SU-DHL-6 (cell line): ENCODE measurements at regions not wholly inside any gene's neighbourhood (a gene's known extent, or its start where the extent isn't known, plus 50 kb on each side); places are given as distances from the start of the nearest gene placed in this dataset.

Experiments
- H2AFZ ChIP-seq: fragments of 200-600 bp; sonication (generic); 2 replicates; pipeline ENCODE4 v1.6.1; 2014; ENCODE audit warnings: low read depth, mild to moderate bottlenecking, moderate library complexity, mixed read lengths, antibody characterized with exemption, low read length; ENCODE audit not compliant: severe bottlenecking
- H3F3A ChIP-seq: fragments of 200-600 bp; shearing (Covaris generic); 2 replicates; pipeline ENCODE4 v1.6.0; 2016; ENCODE audit warnings: antibody characterized with exemption, mild to moderate bottlenecking; ENCODE audit not compliant: insufficient read depth
- H3K27ac ChIP-seq: fragments of 200-600 bp; sonication (generic); 2 replicates; pipeline ENCODE4 v1.5.1; 2016; ENCODE audit warnings: low read depth, mild to moderate bottlenecking, low read length, moderate library complexity, mixed read lengths
- H3K27me3 ChIP-seq: fragments of 200-600 bp; sonication (generic), shearing (Covaris generic); 2 replicates; pipeline ENCODE4 v1.6.0; 2014; ENCODE audit warnings: mild to moderate bottlenecking, low read length
- H3K36me3 ChIP-seq: fragments of 200-600 bp; sonication (generic); 2 replicates; pipeline ENCODE4 v1.6.1; 2014; ENCODE audit warnings: mild to moderate bottlenecking, low read length, mixed read lengths
- H3K4me2 ChIP-seq: fragments of 300-600, 200-600 bp; shearing (Covaris generic), sonication (generic); 2 replicates; pipeline ENCODE4 v1.6.0; 2014; ENCODE audit warnings: low read length, low read depth, mild to moderate bottlenecking; ENCODE audit not compliant: poor library complexity, severe bottlenecking
- H3K4me3 ChIP-seq: fragments of 200-600 bp; sonication (generic); 2 replicates; pipeline ENCODE4 v1.5.1; 2014; ENCODE audit warnings: antibody characterized with exemption, low read length, mild to moderate bottlenecking, mixed read lengths; ENCODE audit not compliant: insufficient read depth, poor library complexity, severe bottlenecking
- H3K79me2 ChIP-seq: fragments of 200-600 bp; sonication (generic); 2 replicates; pipeline ENCODE4 v1.6.1; 2014; ENCODE audit warnings: mild to moderate bottlenecking, low read length, moderate library complexity; ENCODE audit not compliant: insufficient read depth
- H3K9ac ChIP-seq: fragments of 200-600 bp; sonication (generic); 2 replicates; pipeline ENCODE4 v1.7.0; 2014; ENCODE audit warnings: mild to moderate bottlenecking, low read length
- H3K9me2 ChIP-seq: fragments of 200-600 bp; sonication (generic); replicated peaks from 2 replicates; pipeline ENCODE4 v1.6.1; 2014; ENCODE audit warnings: low read length; ENCODE audit not compliant: insufficient read depth
- H3K9me3 ChIP-seq: fragments of 200-600 bp; sonication (generic); 2 replicates; pipeline ENCODE4 v1.6.1; 2014; ENCODE audit warnings: low read length, mixed read lengths; ENCODE audit not compliant: insufficient read depth
- H4K20me1 ChIP-seq: fragments of 200-600 bp; sonication (generic); 2 replicates; pipeline ENCODE4 v1.6.1; 2014; ENCODE audit warnings: low read depth, mild to moderate bottlenecking, antibody characterized with exemption, low read length, moderate library complexity, mixed read lengths
- EZH2phosphoT487 ChIP-seq: fragments of 200-600 bp; sonication (generic), shearing (Covaris generic); conservative IDR thresholded peaks from 2 replicates; pipeline ENCODE4 v1.6.1; 2018; ENCODE audit warnings: mild to moderate bottlenecking, antibody characterized with exemption, low read length, moderate library complexity, mixed read lengths
- TF ChIP-seq, protein P1 (sequence below): fragments of 200-600 bp; sonication (generic); IDR thresholded peaks from one replicate; pipeline ENCODE4 v1.5.1; 2017; ENCODE audit warnings: antibody characterized with exemption, mild to moderate bottlenecking, low read length, moderate library complexity; ENCODE audit not compliant: insufficient read depth, poor library complexity, severe bottlenecking

DNA sequence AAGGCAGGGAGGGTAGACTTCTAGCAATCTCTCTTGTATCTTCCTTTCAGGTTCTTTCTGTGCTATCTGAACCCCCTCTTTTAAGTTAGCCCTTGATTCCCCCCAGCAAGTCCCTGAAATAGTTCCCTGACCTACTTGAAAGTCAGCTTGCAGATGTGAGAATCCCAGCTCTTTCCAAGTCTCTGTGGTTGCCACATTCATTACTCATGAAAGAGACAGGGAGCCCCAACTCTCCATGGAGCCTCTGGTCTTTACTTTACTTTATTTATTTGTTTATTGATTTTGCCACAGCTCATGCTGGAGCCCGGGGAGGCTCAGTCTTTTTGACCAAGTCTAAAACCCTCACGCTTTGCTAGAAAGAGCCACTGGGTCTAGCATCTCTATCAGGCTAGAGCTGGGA, 193.6 kb upstream of the FAR2 start:
- Histone ChIP-seq H2AFZ (no peak overlapping the region), H3K9me3 (no peaks in the 10 kb centered on the region), H4K20me1 (no peaks in the 10 kb centered on the region), H3K27ac (no peak overlapping the region), H3K79me2 (no peaks in the 10 kb centered on the region), H3F3A (no peaks in the 10 kb centered on the region), H3K27me3 (no peaks in the 10 kb centered on the region), H3K36me3 (no peaks in the 10 kb centered on the region), H3K4me2 (no peak overlapping the region), H3K9me2 (no peaks in the 10 kb centered on the region), H3K9ac (no peak overlapping the region), H3K4me3 (no peak overlapping the region)
- TF ChIP-seq, protein P1, sequence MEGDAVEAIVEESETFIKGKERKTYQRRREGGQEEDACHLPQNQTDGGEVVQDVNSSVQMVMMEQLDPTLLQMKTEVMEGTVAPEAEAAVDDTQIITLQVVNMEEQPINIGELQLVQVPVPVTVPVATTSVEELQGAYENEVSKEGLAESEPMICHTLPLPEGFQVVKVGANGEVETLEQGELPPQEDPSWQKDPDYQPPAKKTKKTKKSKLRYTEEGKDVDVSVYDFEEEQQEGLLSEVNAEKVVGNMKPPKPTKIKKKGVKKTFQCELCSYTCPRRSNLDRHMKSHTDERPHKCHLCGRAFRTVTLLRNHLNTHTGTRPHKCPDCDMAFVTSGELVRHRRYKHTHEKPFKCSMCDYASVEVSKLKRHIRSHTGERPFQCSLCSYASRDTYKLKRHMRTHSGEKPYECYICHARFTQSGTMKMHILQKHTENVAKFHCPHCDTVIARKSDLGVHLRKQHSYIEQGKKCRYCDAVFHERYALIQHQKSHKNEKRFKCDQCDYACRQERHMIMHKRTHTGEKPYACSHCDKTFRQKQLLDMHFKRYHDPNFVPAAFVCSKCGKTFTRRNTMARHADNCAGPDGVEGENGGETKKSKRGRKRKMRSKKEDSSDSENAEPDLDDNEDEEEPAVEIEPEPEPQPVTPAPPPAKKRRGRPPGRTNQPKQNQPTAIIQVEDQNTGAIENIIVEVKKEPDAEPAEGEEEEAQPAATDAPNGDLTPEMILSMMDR = no peak
- no peak for TF ChIP-seq EZH2phosphoT487

DNA sequence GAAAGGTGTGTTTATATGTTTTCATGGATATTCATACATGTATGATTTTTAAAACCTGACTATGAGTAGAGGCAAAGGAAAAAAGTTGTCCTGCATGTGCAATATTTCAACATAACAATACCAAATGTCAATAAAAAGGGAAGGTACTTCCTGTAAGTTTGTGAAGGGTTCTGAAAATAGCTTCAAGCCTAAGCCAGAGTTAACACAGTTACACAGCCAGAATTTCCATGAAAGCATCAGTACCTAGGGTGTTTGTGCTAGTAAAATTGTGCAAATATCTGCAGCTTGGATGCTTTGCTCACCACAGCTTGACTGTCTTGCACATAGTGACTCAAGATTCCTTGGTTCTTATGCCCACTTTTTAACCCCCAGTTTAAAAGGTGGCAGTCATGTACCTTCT, 193.1 kb upstream of the FAR2 start:
- TF ChIP-seq EZH2phosphoT487 = no peak
- TF ChIP-seq, protein P1 = no peak
- H3K4me3 ChIP-seq = no peak overlapping the region
- H4K20me1 ChIP-seq = no peaks in the 10 kb centered on the region
- no peaks in the 10 kb centered on the region for H3K36me3 ChIP-seq
- no peaks in the 10 kb centered on the region for H3F3A ChIP-seq
- no peaks in the 10 kb centered on the region for H3K9me3 ChIP-seq
- no peak overlapping the region for H3K4me2 ChIP-seq
- H2AFZ ChIP-seq = no peak overlapping the region
- H3K9ac ChIP-seq = no peak overlapping the region
- H3K79me2 ChIP-seq = no peaks in the 10 kb centered on the region
- H3K27me3 ChIP-seq = no peaks in the 10 kb centered on the region
- H3K27ac ChIP-seq = no peak overlapping the region
- no peaks in the 10 kb centered on the region for H3K9me2 ChIP-seq

DNA sequence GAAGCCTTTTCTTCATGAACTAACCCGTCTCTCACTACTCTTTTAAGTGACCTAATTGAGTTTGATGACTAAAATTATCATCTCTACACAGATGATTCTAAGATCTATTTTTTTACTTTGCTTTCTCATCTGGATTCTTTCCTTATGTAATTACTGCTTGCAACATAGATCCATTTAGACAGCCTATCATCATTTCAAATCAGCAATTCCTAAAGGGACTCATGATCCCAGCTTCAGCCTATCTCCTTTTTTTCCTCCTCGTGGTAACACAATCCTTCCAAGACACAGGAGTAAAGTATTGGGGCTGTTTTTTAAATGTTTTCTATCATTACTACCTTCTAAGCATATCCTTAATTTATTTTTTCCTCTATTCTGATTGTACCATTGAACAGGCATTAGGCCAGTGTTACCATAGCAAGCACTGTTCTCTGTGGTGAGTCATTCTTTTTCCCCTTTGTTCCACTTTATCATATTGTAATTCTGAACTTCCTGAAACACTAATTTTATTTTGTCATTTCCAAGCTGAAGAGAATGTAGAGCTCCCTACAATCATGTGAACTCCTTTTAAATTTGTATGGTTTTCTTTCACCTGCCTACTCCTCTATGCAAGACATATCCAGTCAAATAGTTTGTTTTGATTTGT, 190.4 kb upstream of the FAR2 start:
- TF ChIP-seq, protein P1 = no peak
- TF ChIP-seq EZH2phosphoT487 = no peak

More for the DNA sequence above, 190.4 kb upstream of the FAR2 start:
- Histone ChIP-seq H3K27me3 (no peaks in the 10 kb centered on the region), H4K20me1 (no peaks in the 10 kb centered on the region), H3K4me2 (no peak overlapping the region), H3F3A (no peaks in the 10 kb centered on the region), H3K36me3 (no peaks in the 10 kb centered on the region), H3K9me2 (no peaks in the 10 kb centered on the region), H3K79me2 (no peaks in the 10 kb centered on the region), H3K9ac (no peak overlapping the region), H3K27ac (no peak overlapping the region), H3K9me3 (no peaks in the 10 kb centered on the region), H2AFZ (no peak overlapping the region), H3K4me3 (no peak overlapping the region)
